Esophagus muscularis mucosa (tissue), 4 donors: ENCODE measurements at regions not wholly inside any gene's neighbourhood (a gene's known extent, or its start where the extent isn't known, plus 50 kb on each side); places are given as distances from the start of the nearest gene placed in this dataset.

Experiments
- CTCF ChIP-seq, 3 experiments: fragments of 200-600 bp in 2 of 3; fragments of 450-650 bp in 1 of 3; sonication (generic) in 2 of 3; IDR thresholded peaks; one replicate each; pipeline ENCODE4 v1.5.1; 2017 to 2019; ENCODE audit warnings: antibody characterized with exemption in 3 of 3, mild to moderate bottlenecking in 2 of 3, moderate library complexity in 1 of 3
- EP300 ChIP-seq: sonication (generic); formaldehyde crosslinking; IDR thresholded peaks from one replicate; pipeline ENCODE4 v1.6.1; 2017; ENCODE audit warnings: antibody characterized with exemption
- POLR2AphosphoS5 ChIP-seq, 2 donors: sonication (generic); formaldehyde crosslinking; IDR thresholded peaks; one replicate each; pipeline ENCODE4 v1.6.1; 2017; ENCODE audit warnings: antibody characterized with exemption in 2 of 2

GRCh38 chr2:64760128-64760527 lies 106.4 kb upstream of the SERTAD2 start:
- TF ChIP-seq CTCF (IDR thresholded peaks at IDR 0.05) (no peak), POLR2AphosphoS5 (IDR thresholded peaks at IDR 0.05) (no peak), EP300 (no peak)
